EH (cell line): ENCODE measurements at regions not wholly inside any gene's neighbourhood (a gene's known extent, or its start where the extent isn't known, plus 50 kb on each side); places are given as distances from the start of the nearest gene placed in this dataset.
A peak's percentile ranks its signal among the peaks of the same experiment; 100 is the strongest.
"Not testable (repeated sequence)": the region's sequence is repeated elsewhere in the genome, so short reads cannot be mapped to it uniquely, and the experiment has no call there.

Source experiments
- DNase-seq: peaks from one replicate; pipeline ENCODE4 v3.0.0-alpha.2; 2015; ENCODE audit warnings: low read depth

DNA sequence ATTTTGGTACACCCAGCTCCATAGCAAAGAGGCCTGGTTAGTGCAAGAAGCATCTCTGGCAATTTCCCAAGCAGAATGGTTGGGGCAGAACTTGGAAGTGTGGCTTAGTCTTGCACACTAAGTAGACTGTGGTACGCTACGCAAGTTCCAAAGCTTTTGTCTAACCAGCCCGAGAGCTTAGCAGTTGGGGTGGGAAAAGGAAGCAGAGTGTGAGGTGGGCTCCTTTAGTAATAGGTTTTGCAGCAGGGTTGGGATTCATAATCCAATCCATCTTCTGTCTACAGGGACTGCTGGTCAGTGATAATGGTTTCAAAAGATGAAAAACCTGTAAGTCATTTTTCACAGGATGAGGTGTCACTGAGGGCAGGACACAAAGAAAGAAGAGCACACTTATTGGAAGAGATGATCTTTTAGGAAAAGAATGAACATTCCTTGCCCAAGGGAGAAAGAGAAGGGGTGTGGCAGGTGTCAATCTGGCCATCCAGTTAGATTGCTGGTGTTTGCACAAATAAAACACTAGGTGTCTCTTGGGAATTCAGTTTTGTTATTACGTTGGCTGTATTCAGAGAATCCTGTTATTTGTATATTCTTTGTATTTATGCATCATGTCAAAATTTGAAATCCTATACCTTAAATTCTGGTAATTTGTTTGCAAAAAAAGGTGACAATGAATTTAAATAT, 244.3 kb downstream of the GPAT3 start:
- DNase-seq = peak; percentile 3

DNA sequence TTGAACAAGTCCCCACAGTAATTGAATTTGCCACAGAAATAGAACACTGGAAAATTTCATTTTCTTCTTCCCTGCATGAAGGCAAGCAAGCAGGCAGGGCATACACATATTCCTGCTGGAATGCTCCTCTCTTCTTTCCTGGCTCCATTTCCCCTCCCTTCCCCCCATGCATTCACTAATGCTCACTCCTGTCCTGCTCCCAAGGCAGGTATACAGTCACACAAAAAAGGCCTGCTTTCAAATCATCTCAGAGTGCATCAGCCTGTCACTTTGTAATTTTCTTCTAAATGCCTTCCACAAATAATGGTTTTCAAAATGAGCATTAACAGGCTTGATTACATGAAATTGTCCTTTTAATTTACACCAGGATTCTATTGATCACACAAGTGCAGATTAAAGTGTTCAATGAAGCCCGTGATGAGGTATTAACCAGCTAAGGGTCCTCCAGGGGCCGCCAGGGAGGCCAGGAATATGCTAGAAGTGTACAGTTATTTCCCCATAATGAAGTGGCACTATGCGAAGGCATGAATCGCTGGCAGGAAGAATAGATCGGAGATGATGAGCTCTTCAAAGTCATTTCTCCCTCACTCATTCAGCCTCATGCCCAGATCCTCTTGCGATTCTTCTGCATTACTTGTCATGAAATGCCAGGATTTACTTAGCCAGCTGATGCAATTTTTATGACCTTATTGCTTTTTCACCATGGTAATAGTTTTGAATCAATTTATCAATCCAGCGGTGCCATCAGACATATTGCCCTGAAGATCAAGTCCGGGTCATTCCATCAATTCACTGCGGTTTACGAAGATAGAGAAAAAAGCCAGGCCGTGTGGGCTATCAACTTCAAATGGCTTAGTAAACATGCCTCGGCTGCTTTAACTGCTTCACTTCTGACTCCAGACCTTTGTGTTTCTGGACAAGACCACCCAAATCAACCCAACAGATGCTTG, 243.5 kb downstream of the GPAT3 start:
- no peak for DNase-seq

DNA sequence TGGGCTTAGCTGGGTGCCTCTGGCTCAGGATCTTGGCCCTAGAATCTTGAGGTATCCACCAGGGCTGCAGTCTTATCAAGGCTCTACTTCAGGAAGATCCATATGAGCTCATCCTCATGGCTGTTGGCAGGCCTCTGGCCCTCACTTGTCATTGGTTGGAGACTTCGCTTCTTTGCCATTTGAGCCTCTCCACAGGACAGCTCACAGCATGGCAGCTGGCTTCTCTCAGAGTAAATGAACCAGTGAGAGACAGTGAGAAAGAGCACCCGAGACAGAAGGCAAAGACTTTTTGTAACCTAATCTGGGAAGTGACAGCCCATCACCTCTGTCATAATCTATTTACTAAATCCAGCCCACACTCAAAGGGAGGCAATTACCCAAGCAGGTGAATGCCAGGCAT, 236.8 kb downstream of the GPAT3 start:
- DNase-seq = no peak

DNA sequence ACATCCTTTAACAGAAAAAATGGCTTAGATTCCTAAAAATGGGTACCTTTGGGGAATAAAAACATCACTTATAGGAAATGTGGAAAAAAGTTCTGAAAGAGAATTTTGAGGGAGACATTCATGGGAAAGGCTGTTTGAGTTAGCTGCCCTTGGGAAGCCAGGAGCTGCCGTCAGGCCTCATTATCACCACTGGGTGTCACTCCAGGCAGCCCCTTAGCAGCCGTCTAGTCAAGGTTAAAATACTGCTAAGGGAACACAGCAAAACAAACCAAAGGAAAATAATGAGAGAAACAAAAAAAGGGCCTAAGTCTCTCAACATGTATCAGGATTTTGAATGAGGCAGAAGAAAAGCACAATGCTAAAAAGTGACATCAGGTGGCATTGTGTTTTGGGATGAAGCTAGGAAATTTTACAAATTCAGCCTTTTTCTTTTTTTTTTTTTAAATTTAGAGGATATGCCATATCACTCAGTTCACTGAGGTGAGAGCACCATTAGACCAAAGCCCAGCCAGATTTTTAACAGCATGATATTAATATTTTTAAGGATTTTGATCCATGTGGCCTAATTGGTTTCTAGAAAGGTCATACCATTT, 235.3 kb downstream of the GPAT3 start:
- peak; percentile 70 for DNase-seq

DNA sequence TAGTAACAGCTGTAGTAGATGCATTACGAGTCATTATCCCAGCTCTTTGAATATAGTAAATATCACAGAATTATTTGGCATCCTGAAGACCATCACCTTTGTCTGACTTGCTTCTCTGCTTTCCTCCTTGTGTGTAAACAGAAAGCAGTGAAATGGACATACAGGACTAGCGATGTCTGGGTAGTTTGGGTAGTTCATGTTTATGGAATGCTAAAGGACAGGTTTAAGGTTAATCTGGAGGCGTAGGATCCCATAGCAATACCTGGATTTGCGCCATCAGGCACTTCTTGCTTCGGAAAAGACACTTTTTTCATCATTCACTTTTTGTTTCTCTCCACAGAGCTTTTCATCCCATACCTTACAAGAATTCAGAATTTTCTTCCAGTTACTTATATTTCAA, 232.2 kb downstream of the GPAT3 start:
- no peak for DNase-seq

DNA sequence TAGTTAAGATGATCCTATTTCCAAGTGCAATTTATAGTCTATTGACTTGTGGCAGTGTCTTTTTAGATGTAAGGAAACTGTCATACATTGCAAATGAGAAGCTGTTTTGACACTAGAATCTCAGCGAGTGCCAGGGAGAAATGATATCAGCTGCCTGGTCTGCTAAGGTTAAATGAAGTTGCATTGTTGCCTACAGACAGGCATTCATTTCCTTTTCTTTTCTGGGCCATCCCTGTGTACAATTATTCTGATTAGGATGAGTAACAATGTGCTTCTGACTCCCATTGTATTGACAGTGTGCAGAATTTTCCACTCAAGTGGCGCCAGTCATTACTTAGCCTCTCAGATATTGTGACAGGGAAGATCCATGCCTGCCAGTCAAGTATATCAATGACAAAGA, 231.2 kb downstream of the GPAT3 start:
- DNase-seq = no peak

DNA sequence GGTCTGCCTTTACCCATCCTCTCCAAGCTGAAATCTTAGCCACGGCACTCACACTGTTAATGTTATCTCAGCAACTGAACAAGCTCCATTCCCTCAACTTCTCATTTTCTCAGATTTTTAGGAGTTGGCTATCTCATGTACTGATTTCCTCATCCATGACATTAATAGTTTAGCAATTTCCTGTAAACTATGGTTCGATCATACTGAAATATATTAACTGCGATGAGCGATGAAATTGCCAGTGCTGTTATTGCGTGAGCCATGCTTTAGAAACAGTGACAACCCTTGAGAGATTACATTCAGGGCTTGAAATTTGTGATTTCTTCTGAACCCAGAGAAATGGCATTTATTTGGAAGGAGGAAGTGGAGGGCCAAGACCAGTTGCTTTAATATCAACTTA, 223.7 kb downstream of the GPAT3 start:
- DNase-seq = no peak

DNA sequence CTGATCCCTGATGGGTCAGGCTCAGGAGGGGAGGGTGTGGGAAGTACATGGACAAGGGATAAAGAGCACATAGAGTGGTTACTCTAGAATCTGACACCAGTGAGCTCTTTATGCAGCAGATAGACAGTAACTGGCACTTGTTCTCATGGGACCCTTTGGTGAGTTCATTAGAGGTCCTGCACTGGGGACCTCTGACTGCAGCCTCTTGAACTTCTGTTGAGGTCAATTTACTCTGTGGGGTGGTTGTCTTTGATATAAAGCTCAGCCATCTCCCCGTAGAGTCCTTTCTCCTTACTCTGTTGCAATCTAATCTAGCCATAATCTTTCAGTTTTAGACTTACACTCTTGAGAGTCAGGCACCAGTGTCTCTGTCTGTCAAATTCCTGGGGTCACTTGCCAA, 222.4 kb downstream of the GPAT3 start:
- DNase-seq = no peak

DNA sequence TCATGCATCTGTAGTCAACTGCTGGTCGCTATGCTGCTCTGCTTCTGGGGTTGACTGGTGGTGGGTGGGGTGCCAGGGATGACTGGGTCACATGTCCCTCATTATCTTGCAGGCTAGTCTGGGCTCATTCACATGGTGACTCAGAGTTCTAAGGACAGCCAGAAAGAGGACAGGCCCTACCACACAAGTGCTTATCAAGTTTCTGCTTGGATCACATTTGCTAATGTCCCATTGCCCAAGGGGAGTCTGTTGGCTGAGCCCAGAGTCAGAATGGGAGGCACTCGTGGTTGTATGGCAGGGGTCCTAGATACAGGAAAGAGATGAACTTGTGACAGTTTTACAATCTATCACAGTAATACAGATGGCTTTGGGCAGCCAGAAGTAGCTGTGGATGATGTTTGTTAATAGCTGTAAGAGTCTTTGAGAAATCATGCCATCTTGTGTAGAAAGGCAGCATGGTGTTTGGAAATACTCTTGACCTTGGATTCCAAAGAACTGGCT, 221.3 kb downstream of the GPAT3 start:
- DNase-seq = no peak

DNA sequence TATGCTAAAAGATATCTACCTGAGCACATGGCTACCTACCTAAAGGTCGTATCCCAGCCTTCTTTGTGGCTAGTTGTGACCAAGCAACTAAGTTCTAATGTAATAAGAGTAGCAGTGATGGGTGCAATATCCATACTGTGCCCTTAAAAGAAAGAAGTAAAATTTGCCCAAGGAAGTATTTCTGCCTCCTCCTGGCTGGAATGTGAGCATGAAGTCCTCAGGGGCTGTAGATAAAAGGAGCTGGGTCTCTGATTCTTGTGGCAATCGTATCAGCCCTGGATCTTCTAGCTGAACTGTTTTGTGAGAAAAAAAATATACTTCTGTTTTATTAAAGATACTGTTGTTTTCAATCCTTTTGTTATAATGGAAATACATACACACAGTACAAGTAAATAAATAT, 217.4 kb downstream of the GPAT3 start:
- DNase-seq = no peak

DNA sequence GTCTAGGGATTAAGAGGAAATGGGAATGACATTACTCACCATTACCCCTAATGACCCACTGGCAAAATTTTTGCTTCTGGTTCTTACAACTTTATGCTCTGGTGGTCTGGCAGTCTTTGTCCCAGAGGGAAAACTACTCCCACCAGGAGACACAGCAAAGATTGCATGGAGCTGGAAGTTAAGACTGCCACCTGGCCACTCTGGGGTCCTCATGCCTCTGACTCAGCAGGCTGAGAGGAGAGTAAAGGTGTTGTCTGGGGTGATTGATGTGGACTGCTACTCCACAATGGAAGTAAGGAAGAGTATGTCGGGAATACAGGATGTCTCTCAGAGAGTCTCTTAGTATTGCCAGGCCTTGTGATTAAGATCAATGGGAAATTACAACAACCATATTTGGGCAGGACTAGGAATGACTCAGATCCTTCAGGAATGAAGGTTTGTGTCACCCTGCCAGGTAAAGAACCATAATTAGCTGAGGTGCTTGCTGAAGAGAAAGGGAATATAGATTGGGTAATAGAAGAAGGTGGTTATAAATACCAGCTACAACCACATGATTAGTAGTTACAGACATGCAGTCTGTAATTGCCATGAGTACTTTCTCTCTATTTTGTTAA, 215.5 kb downstream of the GPAT3 start:
- DNase-seq = no peak

DNA sequence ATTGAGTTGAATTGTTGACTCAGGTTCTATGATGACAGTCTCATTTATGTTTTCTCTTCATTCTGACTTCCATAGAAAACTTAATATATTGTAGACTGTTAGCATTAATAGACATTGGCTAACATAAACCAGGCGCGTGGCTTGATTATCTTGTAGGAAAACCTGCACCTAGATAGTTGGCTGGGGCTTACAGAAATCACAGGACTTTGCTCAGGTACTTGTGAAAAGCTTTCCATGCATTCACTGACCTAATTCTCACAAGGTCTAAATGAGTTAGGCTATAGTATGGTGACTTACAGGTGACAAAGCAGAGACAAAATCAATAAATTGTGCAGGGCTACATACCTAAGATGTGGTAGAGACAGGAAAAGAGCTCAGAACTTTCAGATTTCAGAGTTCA, 212.8 kb downstream of the GPAT3 start:
- DNase-seq = no peak

DNA sequence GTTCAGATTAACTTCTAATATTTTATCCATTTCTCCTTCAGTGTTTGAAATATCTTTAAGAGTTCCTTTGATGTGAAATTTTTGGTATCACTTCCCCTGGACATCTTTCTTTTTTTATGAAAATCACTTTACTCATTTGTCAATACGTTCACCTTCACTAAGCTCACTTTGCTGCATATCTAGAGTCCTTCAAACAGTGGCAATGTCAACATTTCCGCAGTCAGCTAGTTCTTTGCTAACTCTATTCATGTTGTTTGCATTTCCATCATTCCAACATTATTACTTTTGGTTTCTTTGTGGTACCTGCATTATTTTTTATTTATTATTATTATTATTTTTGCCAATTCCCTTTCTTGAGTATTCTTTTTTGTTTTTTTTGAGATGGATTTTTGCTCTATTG, 203.0 kb downstream of the GPAT3 start:
- no peak for DNase-seq

DNA sequence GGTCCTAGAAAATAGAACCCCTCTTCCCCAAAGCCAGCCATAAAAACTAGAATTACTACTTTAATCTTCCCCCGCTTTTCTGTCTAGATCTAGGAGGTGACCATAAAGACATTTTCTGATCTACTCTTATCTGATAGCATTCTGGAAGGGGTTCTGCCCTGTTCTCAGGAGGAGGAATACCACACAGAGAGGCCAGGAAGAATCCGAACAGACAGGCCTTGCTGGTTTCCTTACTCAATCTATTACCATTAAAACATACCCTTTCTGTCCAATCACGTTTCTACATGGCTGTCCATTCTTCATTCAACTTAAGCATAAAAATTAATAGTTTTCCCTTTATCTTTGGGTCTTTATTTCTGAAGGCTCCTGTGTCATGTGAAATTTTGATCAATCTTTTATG, 198.7 kb downstream of the GPAT3 start:
- no peak for DNase-seq

DNA sequence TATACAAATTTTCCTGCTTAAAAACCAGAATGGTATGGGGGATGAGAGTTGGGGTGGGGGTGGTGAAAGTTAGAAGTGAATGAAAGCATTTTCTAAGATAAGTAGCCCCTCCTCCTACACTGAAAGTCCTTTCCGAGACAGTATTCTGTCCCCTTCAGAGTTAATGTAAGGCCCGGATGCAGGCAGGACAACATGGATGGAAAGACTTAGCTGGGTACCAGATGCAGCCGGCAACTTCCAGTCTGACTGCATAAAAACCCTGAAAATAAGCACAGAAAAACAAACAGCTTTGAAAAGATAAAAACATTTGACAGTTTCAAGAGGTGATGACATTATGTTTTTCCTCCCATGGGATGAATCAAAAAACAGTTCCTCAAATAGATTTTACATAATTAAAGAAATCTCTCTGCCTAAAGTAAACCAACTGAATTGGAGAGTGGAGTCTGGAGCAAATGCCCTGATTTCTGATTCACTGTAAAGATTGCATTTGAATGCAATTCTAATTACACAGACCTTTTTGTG, 196.3 kb downstream of the GPAT3 start:
- DNase-seq = no peak

DNA sequence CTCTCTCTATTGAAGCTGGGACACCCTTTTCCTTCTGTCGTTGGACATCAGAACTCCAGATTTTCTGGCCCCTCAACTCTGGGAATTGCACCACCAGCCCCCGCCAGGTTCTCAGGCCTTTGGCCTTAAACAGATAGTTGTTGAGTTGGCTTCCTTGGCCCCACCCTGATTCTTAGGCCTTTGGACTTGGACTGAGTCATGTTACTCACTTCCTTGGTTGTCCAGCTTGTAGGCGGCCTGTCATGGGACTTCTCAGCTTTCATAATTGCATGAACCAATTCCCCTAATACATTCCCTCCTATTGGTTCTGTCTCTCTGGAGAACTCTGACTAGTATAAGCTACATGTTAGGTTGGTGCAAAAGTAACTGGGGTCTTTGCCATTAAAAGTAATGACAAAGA, 195.7 kb downstream of the GPAT3 start:
- DNase-seq = peak; percentile 19

DNA sequence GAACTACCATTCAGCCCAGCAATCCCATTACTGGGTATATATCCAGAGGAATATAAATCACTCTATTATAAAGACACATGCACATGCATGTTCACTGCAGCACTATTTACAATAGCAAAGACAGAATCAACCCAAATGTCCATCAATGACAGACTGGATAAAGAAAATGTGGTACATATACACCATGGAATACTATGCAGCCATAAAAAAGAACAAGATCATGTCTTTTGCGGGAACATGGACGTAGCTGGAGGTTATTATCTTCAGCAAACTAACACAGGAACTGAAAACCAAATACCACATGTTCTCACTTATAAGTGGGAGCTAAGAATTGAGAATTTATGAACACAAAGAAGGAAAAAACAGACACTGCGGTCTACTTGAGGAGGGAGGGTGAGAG, 195.1 kb downstream of the GPAT3 start:
- DNase-seq = not testable (repeated sequence)

DNA sequence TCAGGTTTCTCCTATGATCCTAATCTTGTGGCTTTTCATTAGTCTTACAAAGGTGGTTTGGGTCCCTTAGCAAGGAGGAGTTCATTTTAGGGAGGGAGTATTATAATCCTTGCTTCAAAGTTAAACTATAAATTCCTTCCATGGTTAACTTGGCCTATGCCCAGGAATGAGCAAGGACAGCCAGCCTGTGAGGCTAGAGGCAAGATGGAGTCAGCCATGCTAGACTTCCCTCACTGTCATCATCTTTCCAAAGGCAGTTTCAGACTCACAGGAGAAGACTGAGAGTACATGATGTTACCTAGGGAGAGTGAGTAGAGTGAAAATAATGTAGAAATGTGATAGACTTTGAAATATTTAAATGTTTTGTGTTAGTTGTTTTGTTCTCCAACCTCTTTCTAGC, 192.3 kb downstream of the GPAT3 start:
- no peak for DNase-seq

DNA sequence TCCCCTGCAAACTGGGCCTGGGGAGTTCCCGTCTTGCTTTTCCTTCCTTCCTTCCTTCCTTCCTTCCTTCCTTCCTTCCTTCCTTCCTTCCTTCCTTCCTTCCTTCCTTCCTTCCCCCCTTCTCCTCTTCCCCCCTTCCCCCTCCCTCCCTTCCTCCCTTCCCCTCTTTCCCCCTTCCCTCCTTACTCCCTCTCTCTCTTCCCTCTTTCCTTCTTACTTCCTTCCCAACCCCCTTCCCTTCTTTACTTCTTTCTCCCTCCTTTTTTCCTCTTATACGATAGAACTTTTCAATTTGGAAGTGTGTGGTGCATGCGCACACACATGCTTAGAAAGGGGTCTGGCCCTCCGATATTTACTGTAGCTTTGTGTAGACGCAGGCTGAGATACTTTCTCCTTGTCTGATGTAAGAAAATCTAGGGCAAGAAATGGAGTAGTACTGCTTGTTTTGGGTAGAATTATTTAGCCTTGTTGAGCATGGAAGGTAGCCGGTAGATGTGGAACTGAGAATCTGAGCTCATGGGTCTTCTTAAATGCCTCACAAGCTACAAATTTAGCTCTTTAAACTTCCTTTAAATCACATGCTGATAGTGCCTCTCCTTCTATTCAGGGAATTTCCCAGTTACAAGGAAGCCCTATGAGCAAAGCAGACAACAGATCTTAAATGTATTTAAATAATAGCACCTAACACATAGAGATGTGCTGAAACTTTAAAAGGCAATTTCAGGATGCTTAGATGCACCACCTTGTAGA, 189.6 kb downstream of the GPAT3 start:
- DNase-seq = no peak

DNA sequence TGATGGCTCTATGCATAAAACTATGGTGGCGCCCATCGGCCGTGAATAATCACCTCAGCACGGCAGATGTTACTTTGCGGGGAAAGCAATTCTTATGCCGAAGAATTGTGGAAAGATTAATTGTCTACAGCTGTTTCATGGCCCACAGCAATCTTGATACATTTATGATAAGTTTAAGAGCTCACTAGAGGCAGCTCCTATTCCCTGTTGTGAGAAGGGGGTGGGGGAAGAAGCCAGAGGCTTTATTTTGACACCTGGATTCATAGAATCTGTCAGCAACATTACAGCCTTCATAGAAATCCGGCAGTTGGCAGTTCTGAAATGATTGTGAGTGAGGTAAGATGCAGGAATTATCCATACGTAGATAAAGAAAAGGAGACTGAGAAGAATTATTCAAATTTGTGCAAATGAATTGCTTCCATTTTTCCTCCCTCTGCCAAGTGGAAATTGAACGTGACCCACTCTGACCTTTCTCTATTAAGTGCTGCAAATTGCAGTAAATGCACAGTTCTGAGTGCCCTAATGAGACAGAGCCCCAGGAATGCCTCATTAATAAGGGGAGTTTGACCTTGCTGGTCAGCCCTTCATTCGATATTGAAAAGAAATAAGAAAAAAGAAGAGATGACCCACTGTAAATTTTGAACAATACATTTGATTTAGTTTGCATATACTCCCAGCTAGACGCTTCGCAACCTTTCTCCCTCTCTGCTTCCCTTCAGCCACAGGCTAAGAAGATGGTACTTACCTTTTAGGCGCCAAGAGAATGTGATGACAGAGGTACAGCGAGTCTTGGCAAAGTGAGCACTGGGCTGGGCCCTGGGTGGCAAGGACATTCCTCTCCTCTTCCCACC, 188.8 kb downstream of the GPAT3 start:
- DNase-seq = no peak

DNA sequence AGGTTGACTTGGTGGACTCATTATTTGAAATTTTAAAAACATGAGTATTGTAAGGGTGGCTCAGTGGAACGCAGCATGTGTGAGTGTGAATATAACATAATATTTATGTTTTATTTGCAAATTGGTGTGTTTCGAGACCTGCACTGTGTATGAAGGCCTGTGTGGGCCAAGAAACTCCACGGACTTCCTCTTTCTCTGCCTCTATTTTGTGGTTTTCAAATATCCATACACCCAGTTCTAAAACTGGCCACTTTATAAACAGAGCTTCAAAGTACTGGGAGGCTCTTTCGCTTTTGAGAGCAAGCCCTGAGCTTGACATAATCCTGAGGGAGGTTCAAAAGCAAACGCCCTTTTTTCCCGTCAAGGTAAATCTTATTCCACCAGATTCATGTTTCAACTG, 187.7 kb downstream of the GPAT3 start:
- DNase-seq = no peak
